Liver (tissue), 8 donors: ENCODE measurements at regions not wholly inside any gene's neighbourhood (a gene's known extent, or its start where the extent isn't known, plus 50 kb on each side); places are given as distances from the start of the nearest gene placed in this dataset.

Experiments used
- DNase-seq: peaks from one replicate; pipeline ENCODE4 v3.0.0-alpha.2; 2017; ENCODE audit warnings: low spot score
- H3K27ac ChIP-seq, 2 donors: one replicate each; pipeline ENCODE4 v1.7.0; 2013; ENCODE audit warnings: inconsistent platforms in 2 of 2, low read length in 2 of 2, control low read depth in 1 of 2, low read depth in 1 of 2, mild to moderate bottlenecking in 1 of 2
- H3K27me3 ChIP-seq, 4 donors: one replicate each; pipeline versions ENCODE4 v1.6.1 to v1.7.0; 2013; ENCODE audit warnings: low read length in 3 of 4, inconsistent platforms in 1 of 4, mild to moderate bottlenecking in 1 of 4, moderate library complexity in 1 of 4; ENCODE audit not compliant: control insufficient read depth in 4 of 4, insufficient read depth in 4 of 4
- H3K36me3 ChIP-seq, 4 donors: one replicate each; pipeline versions ENCODE4 v1.6.1 to v1.7.0; 2013; ENCODE audit warnings: low read length in 3 of 4, mild to moderate bottlenecking in 3 of 4, low read depth in 1 of 4, moderate library complexity in 1 of 4; ENCODE audit not compliant: control insufficient read depth in 4 of 4, insufficient read depth in 3 of 4
- H3K4me1 ChIP-seq, 4 donors: one replicate each; pipeline versions ENCODE4 v1.6.1 to v1.7.0; 2013; ENCODE audit warnings: low read length in 3 of 4, mild to moderate bottlenecking in 3 of 4, moderate library complexity in 1 of 4; ENCODE audit not compliant: control insufficient read depth in 4 of 4, insufficient read depth in 4 of 4
- H3K4me3 ChIP-seq, 3 donors: one replicate each; pipeline versions ENCODE4 v1.6.1 to v1.7.0; 2013; ENCODE audit warnings: low read length in 3 of 3, control low read depth in 1 of 3, low read depth in 1 of 3, mild to moderate bottlenecking in 1 of 3
- H3K9ac ChIP-seq, 2 donors: one replicate each; pipeline ENCODE4 v1.7.0; 2013; ENCODE audit warnings: low read length in 2 of 2, mild to moderate bottlenecking in 2 of 2, moderate library complexity in 2 of 2, control low read depth in 1 of 2, low read depth in 1 of 2
- H3K9me3 ChIP-seq, 4 donors: one replicate each; pipeline versions ENCODE4 v1.6.1 to v1.7.0; 2013; ENCODE audit warnings: low read length in 3 of 4; ENCODE audit not compliant: control insufficient read depth in 4 of 4
- ATF3 ChIP-seq: IDR thresholded peaks from 2 replicates; pipeline ENCODE4 v1.6.1; 2016; ENCODE audit warnings: antibody characterized with exemption
- EGR1 ChIP-seq, 2 donors: IDR thresholded peaks; 2 replicates each; pipeline ENCODE4 v1.6.1; 2016 to 2018; ENCODE audit warnings: antibody characterized with exemption in 2 of 2, low read depth in 2 of 2
- FOXA2 ChIP-seq: IDR thresholded peaks from 2 replicates; pipeline ENCODE4 v1.6.1; 2016; ENCODE audit warnings: antibody characterized with exemption
- HNF4A ChIP-seq, 2 donors: conservative IDR thresholded peaks; 2 replicates each; pipeline ENCODE4 v1.6.1; 2016; ENCODE audit warnings: antibody characterized with exemption in 2 of 2, mild to moderate bottlenecking in 2 of 2
- HNF4G ChIP-seq: IDR thresholded peaks from 2 replicates; pipeline ENCODE4 v1.6.1; 2016; ENCODE audit warnings: antibody characterized with exemption
- MAX ChIP-seq: IDR thresholded peaks from 2 replicates; pipeline ENCODE4 v1.6.1; 2016; ENCODE audit warnings: antibody characterized with exemption
- NR2F2 ChIP-seq: IDR thresholded peaks from 2 replicates; pipeline ENCODE4 v1.6.1; 2016; ENCODE audit warnings: antibody characterized with exemption
- RAD21 ChIP-seq, 2 donors: IDR thresholded peaks; 2 replicates each; pipeline ENCODE4 v1.6.1; 2016; ENCODE audit warnings: antibody characterized with exemption in 2 of 2, mild to moderate bottlenecking in 2 of 2
- RXRA ChIP-seq, 2 donors: IDR thresholded peaks; 2 replicates each; pipeline ENCODE4 v1.6.1; 2017 to 2018; ENCODE audit warnings: antibody characterized with exemption in 2 of 2, mild to moderate bottlenecking in 1 of 2
- SP1 ChIP-seq: IDR thresholded peaks from 2 replicates; pipeline ENCODE4 v1.6.1; 2018; ENCODE audit warnings: antibody characterized with exemption, mild to moderate bottlenecking
- TAF1 ChIP-seq: conservative IDR thresholded peaks from 2 replicates; pipeline ENCODE4 v1.6.1; 2016; ENCODE audit warnings: antibody characterized with exemption, mild to moderate bottlenecking
- YY1 ChIP-seq: IDR thresholded peaks from 2 replicates; pipeline ENCODE4 v1.6.1; 2016; ENCODE audit warnings: antibody characterized with exemption, mild to moderate bottlenecking
- WGBS: extraction: QIAGEN DNeasy Blood & Tissue Kit; methylation state at CpG from one replicate; pipeline ENCODE4 v1.1.7; 2013; 5-methylcytosine and 5-hydroxymethylcytosine counted together
- TF ChIP-seq, protein P1 (sequence below): fragments of 150-350 bp; IDR thresholded peaks from 2 replicates; pipeline ENCODE4 v1.5.1; 2017; ENCODE audit warnings: improper control_type of control experiment, low read depth, low read length; ENCODE audit not compliant: missing input control
- TF ChIP-seq, protein P2 (sequence below): IDR thresholded peaks from 2 replicates; pipeline ENCODE4 v1.6.1; 2016; ENCODE audit warnings: antibody characterized with exemption
- TF ChIP-seq, protein P3 (sequence below): IDR thresholded peaks from 2 replicates; pipeline ENCODE4 v1.6.1; 2016; ENCODE audit warnings: antibody characterized with exemption, mild to moderate bottlenecking
- donor health status: healthy.
- donor health status: healthy.
- donor health status: healthy.
- donor health status: healthy.
- donor health status: healthy.

GRCh38 chr22:46085828-46086576 is 64.3 kb upstream of the PPARA start:
- Histone ChIP-seq H3K27ac (peak overlapping the region; percentile 80 to 96), H3K27me3 (no peaks in the 10 kb centered on the region), H3K4me3 (no peak overlapping the region), H3K9ac (no peak overlapping the region), H3K4me1 (peaks cover 42 to 76% (median 69%) of the 10 kb centered on the region in 4 donors), H3K36me3 (peaks cover 0 to 1% (median 0%) of the 10 kb centered on the region in 4 donors), H3K9me3 (no peaks in the 10 kb centered on the region)
- WGBS: 74% methylated on average over 37 of the region's 37 CpGs
- DNase-seq: no peak
- peak; percentile 79 for TF ChIP-seq NR2F2
- no peak for TF ChIP-seq YY1
- no peak for TF ChIP-seq RAD21 (IDR thresholded peaks at IDR 0.05)
- TF ChIP-seq, protein P1, sequence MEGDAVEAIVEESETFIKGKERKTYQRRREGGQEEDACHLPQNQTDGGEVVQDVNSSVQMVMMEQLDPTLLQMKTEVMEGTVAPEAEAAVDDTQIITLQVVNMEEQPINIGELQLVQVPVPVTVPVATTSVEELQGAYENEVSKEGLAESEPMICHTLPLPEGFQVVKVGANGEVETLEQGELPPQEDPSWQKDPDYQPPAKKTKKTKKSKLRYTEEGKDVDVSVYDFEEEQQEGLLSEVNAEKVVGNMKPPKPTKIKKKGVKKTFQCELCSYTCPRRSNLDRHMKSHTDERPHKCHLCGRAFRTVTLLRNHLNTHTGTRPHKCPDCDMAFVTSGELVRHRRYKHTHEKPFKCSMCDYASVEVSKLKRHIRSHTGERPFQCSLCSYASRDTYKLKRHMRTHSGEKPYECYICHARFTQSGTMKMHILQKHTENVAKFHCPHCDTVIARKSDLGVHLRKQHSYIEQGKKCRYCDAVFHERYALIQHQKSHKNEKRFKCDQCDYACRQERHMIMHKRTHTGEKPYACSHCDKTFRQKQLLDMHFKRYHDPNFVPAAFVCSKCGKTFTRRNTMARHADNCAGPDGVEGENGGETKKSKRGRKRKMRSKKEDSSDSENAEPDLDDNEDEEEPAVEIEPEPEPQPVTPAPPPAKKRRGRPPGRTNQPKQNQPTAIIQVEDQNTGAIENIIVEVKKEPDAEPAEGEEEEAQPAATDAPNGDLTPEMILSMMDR: no peak
- TF ChIP-seq SP1: no peak
- TF ChIP-seq EGR1 (IDR thresholded peaks at IDR 0.05; ENCODE audit: low read depth in 2 of 2): no peak
- peak in 1 of 2 donors; percentile 8 for TF ChIP-seq RXRA (IDR thresholded peaks at IDR 0.05)
- no peak for TF ChIP-seq FOXA2

DNA sequence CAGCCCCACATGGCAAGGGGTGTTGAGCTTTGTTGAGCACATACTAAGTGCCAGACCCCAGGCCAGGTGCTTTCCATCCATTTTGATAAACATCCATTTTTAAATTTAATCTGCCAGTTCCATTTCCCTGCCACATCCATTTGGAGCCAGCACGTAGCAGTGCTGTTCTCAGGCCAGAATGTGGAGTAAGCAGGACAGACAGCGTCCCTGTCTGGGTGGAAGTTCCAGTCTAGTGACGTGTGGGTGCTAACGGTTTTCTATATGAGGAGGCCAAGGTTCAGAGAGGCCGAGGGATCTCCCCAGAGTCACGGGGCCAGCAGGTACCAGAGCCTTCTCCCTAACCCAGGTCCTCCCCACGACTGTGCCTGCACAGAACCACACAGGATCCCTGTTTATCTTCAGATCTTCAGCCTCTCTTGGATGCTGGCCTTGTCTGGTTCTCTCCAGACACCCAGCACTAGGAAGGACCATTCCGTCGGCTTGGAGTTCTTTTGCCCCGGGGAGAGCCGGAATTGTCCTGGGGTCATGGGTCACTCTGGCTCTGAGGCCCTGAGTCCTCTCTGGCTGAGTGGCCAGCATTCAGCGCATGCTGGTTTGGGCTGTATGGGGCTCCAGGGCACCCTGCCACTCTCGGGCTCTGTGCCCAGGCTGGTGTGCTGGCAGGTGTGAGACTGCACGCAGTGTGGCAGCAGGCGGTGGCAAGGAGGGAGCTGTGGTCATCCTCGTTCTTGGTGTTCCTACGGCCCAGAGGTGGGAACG is 63.6 kb upstream of the PPARA start:
- peak overlapping the region; percentile 80 to 96 for H3K27ac ChIP-seq
- H3K9ac ChIP-seq: no peak overlapping the region
- H3K4me3 ChIP-seq: no peak overlapping the region
- H3K36me3 ChIP-seq: peaks cover 0 to 1% (median 0%) of the 10 kb centered on the region in 4 donors
- no peaks in the 10 kb centered on the region for H3K9me3 ChIP-seq
- 63% methylated on average over 18 of the region's 18 CpGs for WGBS
- H3K27me3 ChIP-seq: no peaks in the 10 kb centered on the region
- DNase-seq: no peak
- TF ChIP-seq HNF4A (conservative IDR thresholded peaks at IDR 0.05): peak in 1 of 2 donors; percentile 68
- TF ChIP-seq ATF3: no peak
- H3K4me1 ChIP-seq: peaks cover 42 to 78% (median 71%) of the 10 kb centered on the region in 4 donors

- Histone ChIP-seq H3K4me1 (peaks cover 42 to 80% (median 72%) of the 10 kb centered on the region in 4 donors), H3K27me3 (no peaks in the 10 kb centered on the region), H3K4me3 (no peak overlapping the region), H3K36me3 (peaks cover 0 to 1% (median 0%) of the 10 kb centered on the region in 4 donors), H3K27ac (peak overlapping the region; percentile 80 to 96), H3K9me3 (no peaks in the 10 kb centered on the region), H3K9ac (no peak overlapping the region)
- no peak for DNase-seq
- 83% methylated on average over 14 of the region's 14 CpGs for WGBS
- TF ChIP-seq HNF4A (conservative IDR thresholded peaks at IDR 0.05): no peak
- no peak for TF ChIP-seq FOXA2
- TF ChIP-seq, protein P2, sequence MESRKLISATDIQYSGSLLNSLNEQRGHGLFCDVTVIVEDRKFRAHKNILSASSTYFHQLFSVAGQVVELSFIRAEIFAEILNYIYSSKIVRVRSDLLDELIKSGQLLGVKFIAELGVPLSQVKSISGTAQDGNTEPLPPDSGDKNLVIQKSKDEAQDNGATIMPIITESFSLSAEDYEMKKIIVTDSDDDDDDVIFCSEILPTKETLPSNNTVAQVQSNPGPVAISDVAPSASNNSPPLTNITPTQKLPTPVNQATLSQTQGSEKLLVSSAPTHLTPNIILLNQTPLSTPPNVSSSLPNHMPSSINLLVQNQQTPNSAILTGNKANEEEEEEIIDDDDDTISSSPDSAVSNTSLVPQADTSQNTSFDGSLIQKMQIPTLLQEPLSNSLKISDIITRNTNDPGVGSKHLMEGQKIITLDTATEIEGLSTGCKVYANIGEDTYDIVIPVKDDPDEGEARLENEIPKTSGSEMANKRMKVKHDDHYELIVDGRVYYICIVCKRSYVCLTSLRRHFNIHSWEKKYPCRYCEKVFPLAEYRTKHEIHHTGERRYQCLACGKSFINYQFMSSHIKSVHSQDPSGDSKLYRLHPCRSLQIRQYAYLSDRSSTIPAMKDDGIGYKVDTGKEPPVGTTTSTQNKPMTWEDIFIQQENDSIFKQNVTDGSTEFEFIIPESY: no peak
- TF ChIP-seq RAD21 (IDR thresholded peaks at IDR 0.05): no peak
- TF ChIP-seq MAX: no peak
- TF ChIP-seq EGR1 (IDR thresholded peaks at IDR 0.05; ENCODE audit: low read depth in 2 of 2): no peak
- TF ChIP-seq HNF4G: no peak
- TF ChIP-seq YY1: no peak
- no peak for TF ChIP-seq TAF1
- no peak for TF ChIP-seq NR2F2
- TF ChIP-seq, protein P3, sequence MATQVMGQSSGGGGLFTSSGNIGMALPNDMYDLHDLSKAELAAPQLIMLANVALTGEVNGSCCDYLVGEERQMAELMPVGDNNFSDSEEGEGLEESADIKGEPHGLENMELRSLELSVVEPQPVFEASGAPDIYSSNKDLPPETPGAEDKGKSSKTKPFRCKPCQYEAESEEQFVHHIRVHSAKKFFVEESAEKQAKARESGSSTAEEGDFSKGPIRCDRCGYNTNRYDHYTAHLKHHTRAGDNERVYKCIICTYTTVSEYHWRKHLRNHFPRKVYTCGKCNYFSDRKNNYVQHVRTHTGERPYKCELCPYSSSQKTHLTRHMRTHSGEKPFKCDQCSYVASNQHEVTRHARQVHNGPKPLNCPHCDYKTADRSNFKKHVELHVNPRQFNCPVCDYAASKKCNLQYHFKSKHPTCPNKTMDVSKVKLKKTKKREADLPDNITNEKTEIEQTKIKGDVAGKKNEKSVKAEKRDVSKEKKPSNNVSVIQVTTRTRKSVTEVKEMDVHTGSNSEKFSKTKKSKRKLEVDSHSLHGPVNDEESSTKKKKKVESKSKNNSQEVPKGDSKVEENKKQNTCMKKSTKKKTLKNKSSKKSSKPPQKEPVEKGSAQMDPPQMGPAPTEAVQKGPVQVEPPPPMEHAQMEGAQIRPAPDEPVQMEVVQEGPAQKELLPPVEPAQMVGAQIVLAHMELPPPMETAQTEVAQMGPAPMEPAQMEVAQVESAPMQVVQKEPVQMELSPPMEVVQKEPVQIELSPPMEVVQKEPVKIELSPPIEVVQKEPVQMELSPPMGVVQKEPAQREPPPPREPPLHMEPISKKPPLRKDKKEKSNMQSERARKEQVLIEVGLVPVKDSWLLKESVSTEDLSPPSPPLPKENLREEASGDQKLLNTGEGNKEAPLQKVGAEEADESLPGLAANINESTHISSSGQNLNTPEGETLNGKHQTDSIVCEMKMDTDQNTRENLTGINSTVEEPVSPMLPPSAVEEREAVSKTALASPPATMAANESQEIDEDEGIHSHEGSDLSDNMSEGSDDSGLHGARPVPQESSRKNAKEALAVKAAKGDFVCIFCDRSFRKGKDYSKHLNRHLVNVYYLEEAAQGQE: no peak
- TF ChIP-seq SP1: no peak
- TF ChIP-seq, protein P1: no peak
Measured at GRCh38 chr22:46087336-46087690, 63.0 kb upstream of the PPARA start.
